Hippocampal formation (tissue), 2 donors: ENCODE measurements at regions not wholly inside any gene's neighbourhood (a gene's known extent, or its start where the extent isn't known, plus 50 kb on each side); places are given as distances from the start of the nearest gene placed in this dataset.

Experiments
- DNase-seq, 2 donors: peaks; one replicate each; lab custom pipeline; 2025; lab: John Stamatoyannopoulos, UW

DNA sequence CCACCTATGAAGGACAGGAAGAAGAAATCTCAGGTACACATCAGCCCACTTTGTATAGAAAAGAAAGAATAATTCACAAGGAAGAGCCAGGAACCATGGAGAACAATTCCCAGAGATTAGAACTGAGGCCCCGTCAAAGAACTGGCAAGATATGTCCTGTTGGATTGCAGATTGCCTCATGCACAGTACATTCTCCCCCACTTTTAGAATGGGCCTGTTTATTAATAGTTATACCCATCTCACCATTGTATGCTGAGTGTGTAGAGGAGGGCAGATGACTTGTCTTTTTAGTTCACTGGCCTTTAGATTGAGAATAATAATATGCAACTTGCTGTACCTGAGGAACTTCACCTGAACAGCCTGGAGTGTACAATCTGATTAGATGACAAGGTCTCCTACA, 315.6 kb upstream of the HAND2 start:
- no peak for DNase-seq

DNA sequence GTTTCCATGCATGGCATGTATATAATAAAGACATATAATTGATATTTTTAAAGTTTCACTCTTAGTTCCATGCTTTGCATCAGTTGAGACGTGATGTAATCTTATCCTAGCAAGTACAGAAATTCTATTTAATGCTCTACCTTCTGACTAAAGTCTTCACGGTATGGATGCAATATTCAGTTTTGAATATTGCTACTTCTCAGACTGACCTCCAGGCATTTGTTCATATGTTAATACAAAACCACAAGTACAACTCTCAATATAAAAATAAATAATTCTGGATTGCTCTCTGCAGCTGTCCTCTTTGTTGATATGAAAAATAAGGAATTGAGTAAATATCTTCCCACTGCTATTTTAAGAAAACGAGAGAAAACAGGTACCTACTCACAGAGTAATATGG, 309.8 kb upstream of the HAND2 start:
- no peak for DNase-seq

DNA sequence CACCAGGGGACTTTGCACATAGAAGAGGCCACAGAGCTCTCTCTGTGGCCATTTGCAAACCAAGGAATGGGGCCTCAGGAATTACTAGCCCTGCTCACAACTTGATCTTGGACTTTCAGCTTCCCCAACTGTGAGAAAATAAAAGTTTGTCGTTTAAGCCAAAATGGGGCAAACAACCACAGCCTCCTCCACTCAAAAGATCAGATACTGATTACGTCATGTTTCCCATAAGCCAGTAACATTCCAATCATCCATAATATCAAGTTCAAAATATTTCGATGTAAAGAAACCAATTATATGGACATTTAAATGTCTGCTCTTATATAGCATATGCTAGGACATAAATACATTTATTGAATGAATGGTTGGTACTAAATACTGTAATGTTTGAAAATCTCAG, 307.5 kb upstream of the HAND2 start:
- DNase-seq, result no peak

DNA sequence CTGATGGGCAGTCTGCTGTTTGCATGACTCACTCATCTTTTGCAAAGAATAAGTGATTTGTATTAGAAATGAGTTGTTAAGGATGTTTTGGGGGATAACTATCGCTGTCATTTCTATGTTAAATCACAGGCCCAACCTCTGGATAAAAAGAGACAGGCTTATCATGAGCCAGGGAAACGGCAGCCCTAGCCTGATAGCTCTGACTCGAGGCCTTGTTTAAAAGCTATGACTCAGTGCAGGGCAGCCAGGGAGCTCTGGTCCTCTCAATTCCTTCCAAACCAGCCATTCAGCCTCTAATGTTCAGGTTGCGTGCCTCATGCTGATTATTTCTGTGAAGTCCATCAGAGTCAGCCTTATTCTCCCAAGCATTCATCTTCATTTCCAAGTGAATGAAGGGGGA, 305.9 kb upstream of the HAND2 start:
- DNase-seq, result no peak

DNA sequence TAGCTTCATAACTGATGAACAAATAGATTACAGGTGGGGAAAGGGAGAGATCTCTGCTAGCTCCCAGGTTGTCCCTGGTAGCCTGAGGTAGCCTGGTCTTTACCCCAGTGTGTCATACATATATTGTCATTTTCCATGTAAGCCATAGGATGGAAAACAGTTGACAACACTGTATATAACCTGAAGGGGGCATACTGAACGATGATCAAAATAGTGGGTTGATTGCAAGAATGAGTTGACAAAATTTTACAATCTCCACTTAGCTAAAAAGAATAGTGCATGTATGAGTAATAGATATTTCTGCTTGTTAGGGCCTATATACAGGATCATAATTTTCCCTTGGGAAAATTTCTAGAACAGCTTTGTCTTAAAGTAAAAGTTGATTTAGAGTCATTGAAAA, 304.1 kb upstream of the HAND2 start:
- no peak for DNase-seq

DNA sequence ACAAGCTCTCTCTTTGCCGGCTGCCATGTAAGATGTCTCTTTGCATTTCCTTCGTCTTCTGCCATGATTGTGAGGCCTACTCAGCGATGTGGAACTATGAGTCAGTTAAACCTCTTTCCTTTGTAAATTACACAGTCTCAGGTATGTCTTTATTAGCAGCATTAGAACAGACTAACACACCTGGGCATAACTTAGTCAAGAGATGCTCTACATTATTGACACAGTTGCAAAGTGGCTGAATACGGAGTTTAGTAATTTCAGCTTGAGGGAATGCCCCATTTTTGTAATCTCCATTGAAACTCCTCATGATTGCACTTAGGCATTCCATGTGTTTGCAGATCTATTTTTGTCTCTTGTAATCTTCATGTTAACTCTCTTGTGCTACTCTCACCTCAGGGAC, 299.5 kb upstream of the HAND2 start:
- DNase-seq, result no peak

DNA sequence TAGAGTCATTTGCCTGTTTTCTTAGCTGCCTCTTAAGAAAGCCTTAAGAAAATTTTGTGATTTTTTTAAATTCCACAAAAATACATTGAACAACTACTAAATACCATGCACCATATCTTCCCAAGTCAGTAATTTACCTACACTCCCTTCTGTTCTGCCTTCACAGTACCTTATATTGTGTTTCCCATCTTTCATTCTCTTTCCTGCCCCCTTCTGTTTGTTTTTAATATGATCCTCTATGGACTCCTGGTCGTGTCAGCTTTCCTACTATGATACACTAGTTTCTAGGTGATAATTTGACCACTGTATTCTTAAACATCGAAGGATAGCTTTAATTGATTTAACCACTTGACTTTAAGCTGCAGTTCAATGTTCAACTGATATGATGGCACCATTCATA, 297.7 kb upstream of the HAND2 start:
- DNase-seq, result no peak

DNA sequence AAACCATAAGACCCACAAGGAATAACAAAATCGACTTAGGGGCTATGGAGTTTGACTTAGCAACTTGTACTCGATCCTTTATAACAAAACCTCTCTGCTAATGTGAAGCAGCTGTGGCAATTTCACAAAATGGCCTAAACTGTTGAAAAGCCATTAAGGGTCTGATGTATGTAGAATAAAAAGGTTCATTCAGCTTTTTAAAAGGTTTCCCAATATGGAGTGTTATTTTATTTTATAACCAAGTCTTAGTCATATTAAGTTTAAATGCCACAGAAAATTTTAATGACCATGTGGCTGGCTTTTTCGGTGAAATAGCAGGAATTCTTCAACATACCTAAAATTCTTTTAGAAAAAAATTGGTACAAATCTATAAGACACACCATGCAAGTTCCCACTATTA, 291.8 kb upstream of the HAND2 start:
- DNase-seq, result no peak

DNA sequence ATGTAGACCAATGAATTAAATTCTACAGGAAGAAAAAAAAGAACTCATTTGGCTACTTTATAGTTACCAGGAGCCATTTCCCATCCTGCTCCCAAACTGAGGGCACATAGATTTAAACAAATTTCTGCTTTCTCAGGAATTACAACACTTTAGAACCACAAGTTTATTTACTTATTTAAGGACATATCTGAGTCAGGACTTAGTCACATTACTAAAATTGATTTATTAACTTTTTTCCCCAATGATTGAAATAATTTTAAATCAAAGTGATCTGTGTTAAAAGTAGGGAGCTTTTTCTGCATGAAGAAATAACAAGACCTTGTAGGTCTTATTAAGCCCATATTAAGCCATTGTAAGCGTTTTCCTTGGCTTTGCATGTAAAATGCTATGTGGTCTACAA, 291.0 kb upstream of the HAND2 start:
- DNase-seq, result no peak

DNA sequence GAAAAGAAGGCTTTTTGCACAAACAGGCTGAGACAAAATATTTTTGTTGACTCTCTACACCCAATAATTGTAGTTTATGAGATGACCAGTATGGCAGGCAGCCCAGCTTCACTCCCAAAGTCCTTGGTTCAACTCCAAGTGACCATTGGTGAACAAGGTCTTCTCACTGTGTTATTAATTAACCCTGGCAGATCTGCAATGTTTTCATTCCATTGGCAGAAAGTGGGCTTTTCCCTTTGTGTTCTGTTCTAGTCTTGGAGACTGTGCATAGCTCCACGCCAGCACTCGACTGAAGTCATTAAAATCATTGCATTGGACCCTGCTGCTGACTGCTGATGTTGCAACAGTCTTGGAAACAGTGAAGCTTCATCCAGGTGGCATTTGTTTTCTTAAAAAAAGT, 277.3 kb upstream of the HAND2 start:
- DNase-seq, result peak; percentile 1 to 18

DNA sequence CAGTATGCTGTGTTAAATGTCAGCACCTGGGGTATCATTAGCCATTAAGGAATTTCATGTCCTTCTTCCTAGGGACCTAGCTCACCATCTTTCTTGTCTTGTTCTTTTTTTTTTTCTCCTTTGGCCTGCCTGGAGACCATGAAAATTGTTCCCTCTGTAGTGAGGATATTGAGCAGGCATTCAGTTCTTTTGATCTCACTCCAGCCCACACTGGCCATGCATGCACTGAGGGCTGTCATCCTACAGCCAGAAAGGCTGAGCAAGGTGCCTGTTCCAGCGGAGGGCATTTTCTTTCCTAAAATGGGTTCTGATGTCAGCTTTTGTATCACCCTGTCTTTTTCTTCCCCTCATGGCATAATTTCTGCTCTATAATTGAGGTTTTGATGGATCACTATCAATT, 275.9 kb upstream of the HAND2 start:
- DNase-seq, result no peak

DNA sequence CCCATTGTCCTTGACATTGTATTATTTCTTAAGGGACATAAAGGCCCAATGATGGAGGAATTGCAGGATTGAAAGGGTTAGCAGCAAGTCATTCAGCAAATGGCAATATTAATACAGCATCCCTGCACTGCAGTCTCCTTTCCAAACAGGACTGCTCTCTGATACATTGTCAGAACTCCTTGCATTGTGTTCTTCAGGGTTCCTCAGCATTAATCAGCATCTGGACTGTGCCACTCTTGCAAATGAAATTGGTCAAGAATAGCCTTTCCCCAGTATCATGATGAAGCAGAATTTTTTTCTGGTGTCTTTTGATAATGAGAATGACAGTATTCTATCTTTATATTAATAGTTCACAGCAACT, 272.6 kb upstream of the HAND2 start:
- no peak for DNase-seq

DNA sequence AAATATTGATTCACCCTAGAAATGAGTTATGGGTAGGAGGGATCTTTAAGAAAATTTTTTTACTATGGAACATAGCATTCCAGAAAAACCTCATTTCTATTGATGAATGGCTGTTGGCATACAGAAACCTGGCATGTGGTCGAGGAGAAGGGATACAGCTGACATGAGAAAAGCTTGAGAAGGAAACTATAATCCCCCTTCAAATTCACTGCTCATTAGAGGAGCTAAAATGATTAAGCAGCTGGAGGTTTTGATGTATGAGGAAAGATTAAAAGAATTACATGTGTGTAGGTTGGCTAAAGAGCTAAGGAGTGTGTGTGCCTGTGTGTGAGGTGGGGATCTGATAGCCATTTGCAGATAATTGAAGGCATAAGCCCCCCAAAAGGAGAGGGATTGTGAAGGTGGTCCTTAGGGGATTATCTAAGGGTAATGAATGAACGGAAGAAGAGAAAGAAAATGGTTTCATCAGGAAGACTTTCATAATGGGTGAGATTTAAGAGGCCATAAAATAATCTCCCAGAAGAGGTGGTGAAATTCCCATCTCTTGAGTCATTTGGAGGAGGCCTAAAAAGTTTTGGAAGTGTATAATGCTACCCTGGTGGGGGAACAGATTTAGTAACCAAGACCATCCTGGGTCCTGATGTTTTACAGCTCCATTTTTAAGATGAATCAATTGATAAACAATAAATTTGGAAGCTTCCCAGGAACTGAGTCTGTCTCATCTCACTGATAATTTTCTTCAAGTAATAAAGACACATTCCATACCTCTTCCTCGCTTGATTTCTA, 272.0 kb upstream of the HAND2 start:
- DNase-seq, result no peak

DNA sequence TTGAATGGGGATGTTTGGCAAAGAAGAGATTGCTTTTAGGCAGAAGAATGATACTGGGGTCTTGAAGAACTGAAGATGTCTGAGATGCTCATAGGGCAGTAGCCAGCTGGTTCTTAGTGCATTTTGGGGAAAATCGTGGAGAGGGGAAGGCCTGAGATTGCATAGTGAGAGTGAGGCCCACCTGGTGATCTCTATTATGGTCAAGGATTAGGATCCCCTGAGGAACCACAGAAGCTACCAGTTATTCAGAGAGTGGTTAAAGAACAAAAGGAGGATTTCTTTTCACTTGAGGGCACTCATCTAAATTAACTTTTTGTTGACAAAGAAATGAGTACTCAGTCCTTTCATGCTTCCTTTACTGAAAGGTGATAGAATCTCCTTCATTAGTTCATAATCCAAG, 271.3 kb upstream of the HAND2 start:
- no peak for DNase-seq

DNA sequence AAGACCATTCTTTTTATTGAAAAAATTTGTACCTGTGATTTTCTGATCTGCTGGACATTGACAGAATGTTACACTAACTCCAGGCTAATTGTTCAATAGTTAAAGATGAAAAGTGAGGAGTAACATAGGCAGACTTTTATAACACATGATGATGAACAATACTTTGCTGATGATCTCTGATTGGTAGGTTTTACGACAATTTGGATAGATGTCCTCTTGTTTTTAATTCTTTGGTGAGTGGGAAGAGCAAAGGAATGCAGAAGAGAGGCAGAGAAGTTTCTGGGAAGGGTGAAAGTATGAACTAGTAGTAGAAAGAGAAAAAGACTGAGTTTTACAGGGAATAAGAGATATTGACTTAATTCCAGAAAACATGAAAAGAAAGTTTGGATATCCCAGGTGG, 267.3 kb upstream of the HAND2 start:
- no peak for DNase-seq

DNA sequence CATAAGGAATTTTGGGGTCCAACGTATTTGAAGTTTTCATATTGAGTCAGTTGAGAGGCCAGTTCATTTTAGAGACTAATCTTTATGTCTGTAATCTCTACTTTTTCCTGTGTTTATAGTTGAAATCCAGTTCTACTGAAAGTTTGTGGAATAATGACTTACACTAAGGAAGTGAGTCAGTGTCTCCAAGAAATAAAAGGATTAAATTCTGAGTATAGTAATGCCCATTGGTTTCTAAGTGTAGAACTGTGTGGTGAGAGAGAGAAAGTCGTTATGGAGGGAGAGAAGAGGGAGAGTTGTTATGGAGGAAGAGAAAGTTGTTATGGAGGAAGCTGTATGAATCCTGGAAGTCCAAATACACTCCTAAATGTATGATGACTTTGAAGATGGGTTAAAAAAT, 264.6 kb upstream of the HAND2 start:
- DNase-seq, result no peak

DNA sequence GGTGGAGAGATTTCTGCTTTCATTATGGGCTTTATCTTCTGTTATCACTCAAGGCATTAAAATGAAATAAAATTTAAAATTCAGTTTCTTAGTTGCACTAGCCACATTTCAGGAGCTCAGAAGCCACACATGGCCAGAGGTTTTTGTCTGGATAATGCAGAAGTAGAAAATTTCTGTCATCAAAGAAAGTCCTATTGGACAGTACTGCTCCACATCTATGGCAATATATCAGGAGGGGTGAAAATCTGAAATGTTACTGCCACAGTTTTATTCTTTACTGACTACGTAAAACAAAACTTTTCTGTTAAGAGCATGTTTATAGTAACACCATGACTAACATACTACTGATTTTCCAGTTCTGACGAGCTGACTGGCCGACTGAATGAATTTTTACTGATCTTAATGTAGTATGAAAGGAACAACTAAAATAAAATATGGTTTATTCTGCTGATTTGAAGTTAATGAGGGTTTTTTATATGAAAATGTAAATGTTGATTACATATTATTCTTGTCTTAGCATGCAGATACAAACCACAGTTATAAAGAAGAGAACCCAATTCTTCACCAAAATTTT, 264.0 kb upstream of the HAND2 start:
- DNase-seq, result no peak

DNA sequence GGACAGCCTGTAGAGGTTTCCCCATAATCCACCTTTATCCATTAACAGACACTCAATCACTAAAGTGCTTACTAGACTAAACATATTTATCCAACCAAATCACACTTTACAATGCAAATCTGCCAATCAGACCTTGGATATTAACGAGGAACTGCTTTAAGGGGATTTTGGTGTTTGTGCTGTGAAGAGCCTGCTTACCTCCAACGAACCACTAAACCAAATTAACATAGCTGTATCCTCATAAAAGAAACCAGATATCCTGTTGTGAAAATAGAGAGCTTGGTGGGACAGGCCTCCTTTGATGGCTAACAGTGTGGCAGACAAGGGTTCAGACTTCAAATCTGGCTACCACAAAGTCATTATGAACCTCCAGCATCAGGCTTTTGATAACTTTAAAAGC, 252.6 kb upstream of the HAND2 start:
- no peak for DNase-seq

DNA sequence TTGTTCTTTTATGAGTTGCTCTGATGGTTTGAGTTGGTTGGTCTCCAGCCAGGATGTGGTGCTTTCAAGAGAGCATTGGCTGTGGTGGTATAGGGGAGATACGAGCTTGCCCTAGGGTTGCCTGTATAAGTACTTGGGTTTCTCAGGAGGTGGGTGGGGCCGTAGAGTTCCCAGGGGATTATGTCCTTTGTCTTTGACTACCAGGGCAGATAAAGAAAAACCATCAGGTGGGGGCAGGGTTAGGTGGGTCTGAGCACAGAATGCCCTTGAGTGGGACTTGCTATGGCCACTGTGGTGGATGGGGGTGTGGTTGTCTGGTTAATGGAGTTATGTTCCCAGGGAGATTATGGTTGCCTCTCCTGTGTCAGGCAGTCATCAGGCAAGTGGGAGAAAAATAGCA, 247.9 kb upstream of the HAND2 start:
- no peak for DNase-seq

DNA sequence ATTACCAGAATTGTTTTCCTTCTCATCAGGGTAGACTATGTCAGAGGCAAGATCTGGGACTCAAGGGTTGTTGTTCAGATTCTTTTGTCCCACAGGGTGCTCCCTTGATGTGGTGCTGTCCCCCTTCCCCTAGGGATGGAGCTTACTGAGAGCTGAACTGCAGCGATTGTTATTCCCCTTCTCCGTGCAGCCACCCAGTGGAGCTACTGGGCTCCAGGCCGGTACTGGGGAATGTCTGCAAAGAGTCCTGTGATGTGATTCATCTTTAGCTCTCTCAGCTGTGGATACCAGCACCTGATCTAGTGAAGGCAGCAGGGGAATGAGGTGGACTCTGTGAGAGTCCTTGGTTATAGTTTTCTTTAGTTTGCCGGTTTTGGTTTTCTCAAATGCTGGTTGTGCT, 247.4 kb upstream of the HAND2 start:
- no peak for DNase-seq

DNA sequence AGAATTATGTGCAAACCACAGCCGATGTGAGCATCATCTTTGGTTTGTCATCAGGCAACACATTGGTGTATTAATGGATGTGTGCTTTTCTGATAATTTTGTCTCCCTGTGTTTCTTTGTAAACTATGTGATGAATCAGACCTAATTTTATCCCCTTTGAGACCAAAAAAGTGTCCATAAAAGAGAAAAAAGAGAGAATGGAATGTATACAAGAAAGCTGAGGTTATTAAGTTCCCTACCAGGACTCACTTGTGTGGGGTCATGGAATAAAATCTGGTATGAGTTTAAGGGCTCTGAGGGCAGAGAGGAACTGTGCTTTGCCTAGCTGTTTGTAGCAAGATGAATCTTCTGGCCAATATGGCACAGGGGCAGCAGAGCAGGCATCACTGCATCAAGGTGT, 239.5 kb upstream of the HAND2 start:
- no peak for DNase-seq

DNA sequence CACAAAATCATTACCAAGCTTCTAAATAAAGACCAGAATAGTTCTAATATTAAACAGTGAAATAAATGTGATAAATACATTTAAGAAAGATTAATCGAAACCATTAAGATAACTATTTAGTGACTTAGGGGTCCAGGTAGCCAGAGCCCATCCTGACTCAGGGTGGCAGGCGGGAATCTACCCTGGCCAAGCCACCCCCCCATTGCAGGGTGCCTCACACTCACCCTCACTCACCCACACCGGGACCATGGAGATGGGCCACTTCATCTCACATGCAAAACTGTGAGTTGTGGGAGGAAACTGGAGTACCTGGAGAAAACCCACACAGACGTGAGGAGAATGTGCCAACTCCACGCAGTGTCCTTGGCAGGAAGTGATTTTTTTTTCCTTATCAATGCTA, 237.6 kb upstream of the HAND2 start:
- no peak for DNase-seq

DNA sequence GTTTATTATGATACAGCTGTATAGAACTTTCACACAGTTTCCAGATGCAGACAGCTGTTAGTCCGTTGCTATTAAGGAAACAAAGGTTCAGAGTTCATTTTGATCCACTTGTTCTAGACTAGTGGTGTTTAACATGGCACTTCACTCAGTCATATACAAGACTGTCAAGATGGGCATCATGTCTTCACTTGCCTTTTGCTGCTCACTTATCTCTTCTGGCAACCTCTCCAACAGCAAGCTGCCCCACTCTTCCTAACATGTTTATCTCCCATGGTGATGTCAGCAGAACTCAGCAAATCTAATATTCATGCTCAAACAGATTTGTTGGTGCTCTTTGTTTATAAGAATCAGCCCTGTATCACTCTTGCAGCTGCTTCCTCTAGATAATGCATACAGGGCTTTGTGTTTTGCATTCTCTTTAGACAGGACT, 236.2 kb upstream of the HAND2 start:
- no peak for DNase-seq

DNA sequence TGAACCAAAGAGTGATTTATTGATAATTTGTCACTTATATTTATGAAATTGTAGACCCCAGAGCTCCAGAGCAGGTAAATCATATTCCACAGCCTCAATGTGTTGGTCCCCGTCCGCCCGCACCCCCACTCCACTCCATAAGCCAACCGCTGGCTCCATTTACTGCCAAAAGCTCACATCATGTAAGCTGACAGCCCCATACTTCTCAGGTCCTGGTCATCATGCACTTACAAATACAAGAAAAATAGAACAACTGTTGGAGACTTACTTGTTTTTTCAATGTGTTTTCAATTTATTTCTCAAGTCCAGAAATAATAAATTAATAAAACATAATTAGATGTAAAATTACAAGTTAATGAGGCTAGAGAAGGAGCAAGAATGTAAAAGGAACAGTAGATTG, 235.7 kb upstream of the HAND2 start:
- no peak for DNase-seq
